HCT116 (cell line): ENCODE measurements at regions not wholly inside any gene's neighbourhood (a gene's known extent, or its start where the extent isn't known, plus 50 kb on each side); places are given as distances from the start of the nearest gene placed in this dataset.

Source experiments
- ATAC-seq: fragments of 200-7000 bp; cut with Tn5 transposase; 2 replicates; pipeline ENCODE4 v1.9.1; 2020; ENCODE audit warnings: mild to moderate bottlenecking, moderate library complexity
- BruUV-seq: library from RNA; stranded (reverse); fragments of 400-500 nt; replicated peaks from 2 replicates; lab custom pipeline; 2021; lab: Mats Ljungman, UMichigan
- CTCF ChIA-PET: fragments of 300-600 bp; sonication (Branson Sonifier 250); formaldehyde crosslinking; loops from one replicate; lab custom pipeline; 2021; ENCODE audit warnings: antibody characterized with exemption; lab: Charles Lee
- POLR2A ChIA-PET: fragments of 300-600, 350-600 bp; sonication (Branson Sonifier 250); formaldehyde crosslinking; loops from one replicate; lab custom pipeline; 2021; ENCODE audit warnings: antibody characterized with exemption; lab: Charles Lee
- RAD21 ChIA-PET, 2 experiments: fragments of 300-600 bp; sonication (Branson Sonifier 250); formaldehyde crosslinking; loops; one replicate each; lab custom pipeline; 2023; ENCODE audit warnings: low total read pairs in 2 of 2; ENCODE audit not compliant: uncharacterized antibody in 2 of 2, unreplicated experiment in 2 of 2, low non-redundant PET in 1 of 2; lab: Charles Lee
- DNase-seq: peaks from one replicate; pipeline ENCODE4 v3.0.0-alpha.2; 2010; ENCODE audit warnings: low read depth, low spot score
- H2AFZ ChIP-seq: fragments of 200-600 bp; shearing (Covaris generic), sonication (generic); 2 replicates; pipeline ENCODE4 v1.6.1; 2017; ENCODE audit warnings: low read depth, mixed run types, mixed read lengths, antibody characterized with exemption, low read length; ENCODE audit not compliant: poor library complexity, severe bottlenecking
- H3K27ac ChIP-seq: 2 replicates; pipeline ENCODE4 v1.5.1; 2012; ENCODE audit warnings: low read depth, low read length
- H3K27me3 ChIP-seq: fragments of 200-600 bp; sonication (generic); 2 replicates; pipeline ENCODE4 v1.6.1; 2016; ENCODE audit warnings: mixed run types, low read length, mixed read lengths; ENCODE audit not compliant: insufficient read depth
- H3K36me3 ChIP-seq, 2 experiments: fragments of 200-500 bp in 1 of 2; fragments of 200-600 bp in 1 of 2; sonication (Bioruptor generic) in 1 of 2; sonication (generic) in 1 of 2; 2 replicates each; pipeline versions ENCODE4 v1.5.1 to v1.6.1; 2014 to 2016; ENCODE audit warnings: low read length in 2 of 2, inconsistent platforms in 1 of 2, mixed read lengths in 1 of 2, mixed run types in 1 of 2; ENCODE audit not compliant: insufficient read depth in 2 of 2, control insufficient read depth in 1 of 2
- H3K4me1 ChIP-seq, 2 experiments: fragments of 200-600 bp in 1 of 2; sonication (generic) in 1 of 2; 2 replicates each; pipeline versions ENCODE4 v1.5.1 to v1.6.1; 2012 to 2017; ENCODE audit warnings: low read length in 2 of 2, inconsistent platforms in 1 of 2, mild to moderate bottlenecking in 1 of 2, mixed read lengths in 1 of 2, mixed run types in 1 of 2, moderate library complexity in 1 of 2; ENCODE audit not compliant: insufficient read depth in 2 of 2, control insufficient read depth in 1 of 2
- H3K4me2 ChIP-seq: fragments of 200-600 bp; sonication (generic); 2 replicates; pipeline ENCODE4 v1.6.1; 2017; ENCODE audit warnings: mixed run types, low read length, mixed read lengths
- H3K4me3 ChIP-seq, 2 experiments: fragments of 200-600 bp in 1 of 2; sonication (generic) in 1 of 2; replicated peaks in 1 of 2; 2 replicates each; pipeline ENCODE4 v1.5.1; 2011 to 2016; ENCODE audit warnings: low read length in 2 of 2, control low read depth in 1 of 2, low read depth in 1 of 2, mild to moderate bottlenecking in 1 of 2, mixed read lengths in 1 of 2, mixed run types in 1 of 2
- H3K79me2 ChIP-seq: fragments of 200-600 bp; sonication (generic); 2 replicates; pipeline ENCODE4 v1.6.1; 2017; ENCODE audit warnings: mild to moderate bottlenecking, mixed run types, low read length, moderate library complexity, mixed read lengths; ENCODE audit not compliant: insufficient read depth
- H3K9ac ChIP-seq: fragments of 200-600 bp; sonication (generic); 2 replicates; pipeline ENCODE4 v1.6.1; 2016; ENCODE audit warnings: low read length, mixed read lengths
- H3K9me2 ChIP-seq: fragments of 200-600 bp; sonication (generic), shearing (Covaris generic); 2 replicates; pipeline ENCODE4 v1.6.1; 2017; ENCODE audit warnings: mixed run types, mild to moderate bottlenecking, moderate library complexity; ENCODE audit not compliant: insufficient read depth
- H3K9me3 ChIP-seq, 2 experiments: fragments of 200-500 bp in 1 of 2; fragments of 200-600 bp in 1 of 2; sonication (Bioruptor generic) in 1 of 2; sonication (generic) in 1 of 2; 2 replicates each; pipeline ENCODE4 v1.6.1; 2014 to 2017; ENCODE audit warnings: low read length in 2 of 2, mixed read lengths in 2 of 2, inconsistent platforms in 1 of 2, low read depth in 1 of 2, mild to moderate bottlenecking in 1 of 2, mixed run types in 1 of 2, moderate library complexity in 1 of 2; ENCODE audit not compliant: control insufficient read depth in 1 of 2, insufficient read depth in 1 of 2
- H4K20me1 ChIP-seq: fragments of 200-600 bp; sonication (generic), shearing (Covaris generic); 2 replicates; pipeline ENCODE4 v1.6.1; 2017; ENCODE audit warnings: mixed run types, mild to moderate bottlenecking, moderate library complexity; ENCODE audit not compliant: insufficient read depth
- CEBPB ChIP-seq: IDR thresholded peaks from 2 replicates; pipeline ENCODE4 v1.6.1; 2012; ENCODE audit warnings: low read depth
- EGR1 ChIP-seq: IDR thresholded peaks from 2 replicates; pipeline ENCODE4 v1.6.1; 2012; ENCODE audit warnings: low read depth
- ELF1 ChIP-seq: IDR thresholded peaks from 2 replicates; pipeline ENCODE4 v1.6.1; 2012; ENCODE audit warnings: low read depth, borderline replicate concordance
- EZH2 ChIP-seq: fragments of 200-600 bp; sonication (generic); IDR thresholded peaks from 2 replicates; pipeline ENCODE4 v1.6.1; 2017; ENCODE audit warnings: antibody characterized with exemption, mixed run types
- EZH2phosphoT487 ChIP-seq: fragments of 200-600 bp; IDR thresholded peaks from 2 replicates; pipeline ENCODE4 v1.6.1; 2018; ENCODE audit warnings: antibody characterized with exemption, borderline replicate concordance
- FOSL1 ChIP-seq: IDR thresholded peaks from 2 replicates; pipeline ENCODE4 v1.6.1; 2012; ENCODE audit warnings: low read depth
- POLR2A ChIP-seq: IDR thresholded peaks from 2 replicates; pipeline ENCODE4 v1.7.0; 2011; ENCODE audit warnings: borderline replicate concordance; ENCODE audit not compliant: insufficient read depth, insufficient read length; ENCODE audit errors: extremely low read depth
- POLR2AphosphoS5 ChIP-seq: IDR thresholded peaks from 2 replicates; pipeline ENCODE4 v1.6.1; 2011; ENCODE audit warnings: mild to moderate bottlenecking, low read depth, low read length, moderate library complexity
- REST ChIP-seq: IDR thresholded peaks from 2 replicates; pipeline ENCODE4 v1.6.1; 2012; ENCODE audit warnings: low read depth
- SP1 ChIP-seq: IDR thresholded peaks from 2 replicates; pipeline ENCODE4 v1.6.1; 2012; ENCODE audit warnings: low read depth
- SRF ChIP-seq: IDR thresholded peaks from 2 replicates; pipeline ENCODE4 v1.6.1; 2012; ENCODE audit warnings: low read depth
- TCF7L2 ChIP-seq: IDR thresholded peaks from 2 replicates; pipeline ENCODE4 v1.7.0; 2011; ENCODE audit warnings: borderline replicate concordance, inconsistent platforms; ENCODE audit not compliant: insufficient read depth, insufficient read length; ENCODE audit errors: extremely low read depth
- YY1 ChIP-seq: IDR thresholded peaks from 2 replicates; pipeline ENCODE4 v1.6.1; 2011; ENCODE audit warnings: low read length, low read depth, moderate library complexity, mild to moderate bottlenecking; ENCODE audit not compliant: insufficient replicate concordance; ENCODE audit errors: extremely low read depth
- ZFX ChIP-seq: fragments of 450-650 bp; IDR thresholded peaks from 2 replicates; pipeline ENCODE4 v1.6.1; 2017
- ZNF274 ChIP-seq: fragments of 200-500 bp; sonication (Bioruptor generic); IDR thresholded peaks from 2 replicates; pipeline ENCODE4 v1.6.1; 2014; ENCODE audit warnings: mild to moderate bottlenecking, low read depth, low read length, inconsistent platforms
- intact Hi-C: fragments of 100-400 bp; cut with micrococcal nuclease; formaldehyde crosslinking; loops from 2 replicates; pipeline ENCODE4 v1.10.0; 2022
- TF ChIP-seq, protein P1 (sequence below), 3 experiments: fragments of 200-600 bp in 1 of 3; sonication (generic) in 1 of 3; IDR thresholded peaks in 2 of 3; conservative IDR thresholded peaks in 1 of 3; 2 replicates each; pipeline ENCODE4 v1.5.1; 2012 to 2017; ENCODE audit warnings: low read depth in 2 of 3, low read length in 2 of 3, antibody characterized with exemption in 1 of 3, borderline replicate concordance in 1 of 3, control low read depth in 1 of 3, mild to moderate bottlenecking in 1 of 3, mixed read lengths in 1 of 3, mixed run types in 1 of 3, moderate library complexity in 1 of 3; ENCODE audit not compliant: insufficient read depth in 1 of 3
- TF ChIP-seq, protein P2 (sequence below): IDR thresholded peaks from 2 replicates; pipeline ENCODE4 v1.6.1; 2012
- TF ChIP-seq, protein P3 (sequence below): IDR thresholded peaks from 2 replicates; pipeline ENCODE4 v1.6.1; 2011; ENCODE audit warnings: mild to moderate bottlenecking, low read length, moderate library complexity; ENCODE audit not compliant: insufficient replicate concordance; ENCODE audit errors: extremely low read depth

GRCh38 chr2:19642501-19642900 lies 259.3 kb downstream of the TTC32 start:
- no peaks in the 10 kb centered on the region for H3K79me2 ChIP-seq
- ChIA-PET RAD21 (no interaction called here), CTCF (no interaction called here), POLR2A (no interaction called here)
- H3K27ac ChIP-seq = no peak overlapping the region
- no peak overlapping the region for H3K4me2 ChIP-seq
- no peak for TF ChIP-seq ZNF274
- TF ChIP-seq SRF = no peak
- TF ChIP-seq CEBPB = no peak
- TF ChIP-seq EZH2 = no peak
- TF ChIP-seq ELF1 = no peak
- no peak for TF ChIP-seq POLR2AphosphoS5
- TF ChIP-seq SP1 = no peak
- TF ChIP-seq REST = no peak
- TF ChIP-seq, protein P1, sequence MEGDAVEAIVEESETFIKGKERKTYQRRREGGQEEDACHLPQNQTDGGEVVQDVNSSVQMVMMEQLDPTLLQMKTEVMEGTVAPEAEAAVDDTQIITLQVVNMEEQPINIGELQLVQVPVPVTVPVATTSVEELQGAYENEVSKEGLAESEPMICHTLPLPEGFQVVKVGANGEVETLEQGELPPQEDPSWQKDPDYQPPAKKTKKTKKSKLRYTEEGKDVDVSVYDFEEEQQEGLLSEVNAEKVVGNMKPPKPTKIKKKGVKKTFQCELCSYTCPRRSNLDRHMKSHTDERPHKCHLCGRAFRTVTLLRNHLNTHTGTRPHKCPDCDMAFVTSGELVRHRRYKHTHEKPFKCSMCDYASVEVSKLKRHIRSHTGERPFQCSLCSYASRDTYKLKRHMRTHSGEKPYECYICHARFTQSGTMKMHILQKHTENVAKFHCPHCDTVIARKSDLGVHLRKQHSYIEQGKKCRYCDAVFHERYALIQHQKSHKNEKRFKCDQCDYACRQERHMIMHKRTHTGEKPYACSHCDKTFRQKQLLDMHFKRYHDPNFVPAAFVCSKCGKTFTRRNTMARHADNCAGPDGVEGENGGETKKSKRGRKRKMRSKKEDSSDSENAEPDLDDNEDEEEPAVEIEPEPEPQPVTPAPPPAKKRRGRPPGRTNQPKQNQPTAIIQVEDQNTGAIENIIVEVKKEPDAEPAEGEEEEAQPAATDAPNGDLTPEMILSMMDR (IDR thresholded peaks at IDR 0.05 in 2 of 3, conservative IDR thresholded peaks at IDR 0.05 in 1 of 3; ENCODE audit: borderline replicate concordance in 1 of 3, insufficient read depth in 1 of 3, low read depth in 2 of 3, low read length in 2 of 3) = no peak
- TF ChIP-seq YY1 = no peak
- no peak for TF ChIP-seq ZFX
- TF ChIP-seq POLR2A = no peak
- TF ChIP-seq EZH2phosphoT487 = no peak
- TF ChIP-seq TCF7L2 = no peak
- no peak for TF ChIP-seq FOSL1
- TF ChIP-seq, protein P2, sequence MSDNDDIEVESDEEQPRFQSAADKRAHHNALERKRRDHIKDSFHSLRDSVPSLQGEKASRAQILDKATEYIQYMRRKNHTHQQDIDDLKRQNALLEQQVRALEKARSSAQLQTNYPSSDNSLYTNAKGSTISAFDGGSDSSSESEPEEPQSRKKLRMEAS = no peak
- TF ChIP-seq, protein P3, sequence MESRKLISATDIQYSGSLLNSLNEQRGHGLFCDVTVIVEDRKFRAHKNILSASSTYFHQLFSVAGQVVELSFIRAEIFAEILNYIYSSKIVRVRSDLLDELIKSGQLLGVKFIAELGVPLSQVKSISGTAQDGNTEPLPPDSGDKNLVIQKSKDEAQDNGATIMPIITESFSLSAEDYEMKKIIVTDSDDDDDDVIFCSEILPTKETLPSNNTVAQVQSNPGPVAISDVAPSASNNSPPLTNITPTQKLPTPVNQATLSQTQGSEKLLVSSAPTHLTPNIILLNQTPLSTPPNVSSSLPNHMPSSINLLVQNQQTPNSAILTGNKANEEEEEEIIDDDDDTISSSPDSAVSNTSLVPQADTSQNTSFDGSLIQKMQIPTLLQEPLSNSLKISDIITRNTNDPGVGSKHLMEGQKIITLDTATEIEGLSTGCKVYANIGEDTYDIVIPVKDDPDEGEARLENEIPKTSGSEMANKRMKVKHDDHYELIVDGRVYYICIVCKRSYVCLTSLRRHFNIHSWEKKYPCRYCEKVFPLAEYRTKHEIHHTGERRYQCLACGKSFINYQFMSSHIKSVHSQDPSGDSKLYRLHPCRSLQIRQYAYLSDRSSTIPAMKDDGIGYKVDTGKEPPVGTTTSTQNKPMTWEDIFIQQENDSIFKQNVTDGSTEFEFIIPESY = no peak
- no peak for TF ChIP-seq EGR1
- BruUV-seq = no TSS peak
- H3K27me3 ChIP-seq = no peaks in the 10 kb centered on the region; the same call in 1 of the 2 replicates
- intact Hi-C loops = no loop called here
- no peak overlapping the region for H3K9ac ChIP-seq
- H3K9me2 ChIP-seq = no peaks in the 10 kb centered on the region
- H3K36me3 ChIP-seq = no peaks in the 10 kb centered on the region
- H2AFZ ChIP-seq = no peak overlapping the region
- no peaks in the 10 kb centered on the region for H4K20me1 ChIP-seq
- no peak for ATAC-seq
- no peaks in the 10 kb centered on the region for H3K9me3 ChIP-seq
- no peaks in the 10 kb centered on the region for H3K4me1 ChIP-seq
- no peak overlapping the region for H3K4me3 ChIP-seq
- DNase-seq = no peak
